ENCODE measurements at regions not wholly inside any gene's neighbourhood (a gene's known extent, or its start where the extent isn't known, plus 50 kb on each side); places are given as distances from the start of the nearest gene placed in this dataset.
A peak's percentile ranks its signal among the peaks of the same experiment; 100 is the strongest.

- Histone ChIP-seq H3K9me3 (ENCODE audit: low read depth) (no peaks in the 10 kb centered on the region), H3K4me3 (no peak overlapping the region), H3K79me2 (no peaks in the 10 kb centered on the region), H3K4me2 (no peak overlapping the region), H3K27ac (no peak overlapping the region), H3K9me2 (replicated peaks; ENCODE audit: insufficient read depth) (no peaks in the 10 kb centered on the region), H3K27me3 (no peaks in the 10 kb centered on the region), H3K36me3 (replicated peaks; ENCODE audit: insufficient read depth, low read depth) (no peaks in the 10 kb centered on the region), H3K4me1 (ENCODE audit: insufficient read depth) (peaks cover 6% of the 10 kb centered on the region), H2AFZ (no peak overlapping the region), H4K20me1 (ENCODE audit: insufficient read depth, poor library complexity, severe bottlenecking) (no peaks in the 10 kb centered on the region)
- no peak for TF ChIP-seq CTCF (IDR thresholded peaks at IDR 0.05; ENCODE audit: poor library complexity)
- no peak for TF ChIP-seq EZH2phosphoT487 (IDR thresholded peaks at IDR 0.05; ENCODE audit: low read depth, severe bottlenecking, unreplicated experiment)
- DNase-seq (ENCODE audit: low spot score): no peak
These were observed 402.6 kb downstream of the TMEM232 start for GRCh38 chr5:110323832-110324231.

- WGBS (ENCODE audit: low lambda C conversion rate, missing lambda C conversion rate): 79% methylated on average over 1 of the region's 1 CpG
- Histone ChIP-seq H3K9me3 (ENCODE audit: low read depth) (no peaks in the 10 kb centered on the region), H2AFZ (no peak overlapping the region), H4K20me1 (ENCODE audit: insufficient read depth, poor library complexity, severe bottlenecking) (no peaks in the 10 kb centered on the region), H3K27me3 (no peaks in the 10 kb centered on the region), H3K36me3 (replicated peaks; ENCODE audit: insufficient read depth, low read depth) (no peaks in the 10 kb centered on the region), H3K79me2 (no peaks in the 10 kb centered on the region), H3K4me2 (no peak overlapping the region), H3K4me1 (ENCODE audit: insufficient read depth) (peaks cover 2% of the 10 kb centered on the region), H3K4me3 (no peak overlapping the region), H3K27ac (no peak overlapping the region), H3K9me2 (replicated peaks; ENCODE audit: insufficient read depth) (no peaks in the 10 kb centered on the region)
- no peak for DNase-seq (ENCODE audit: low spot score)
- TF ChIP-seq EZH2phosphoT487 (IDR thresholded peaks at IDR 0.05; ENCODE audit: low read depth, severe bottlenecking, unreplicated experiment) (no peak), CTCF (IDR thresholded peaks at IDR 0.05; ENCODE audit: poor library complexity) (no peak), EZH2 (IDR thresholded peaks at IDR 0.05; ENCODE audit: borderline replicate concordance) (no peak)
These were observed 401.6 kb downstream of the TMEM232 start for GRCh38 chr5:110324876-110325275.

GRCh38 chr5:110329955-110330525 is 396.4 kb downstream of the TMEM232 start:
- no peaks in the 10 kb centered on the region for H4K20me1 ChIP-seq (ENCODE audit: insufficient read depth, poor library complexity, severe bottlenecking)
- H3K9me2 ChIP-seq (replicated peaks; ENCODE audit: insufficient read depth): no peaks in the 10 kb centered on the region
- H3K4me2 ChIP-seq: no peak overlapping the region
- H3K4me1 ChIP-seq (ENCODE audit: insufficient read depth): no peaks in the 10 kb centered on the region
- no peak overlapping the region for H3K27ac ChIP-seq
- 34% methylated on average over 5 of the region's 5 CpGs for WGBS (ENCODE audit: low lambda C conversion rate, missing lambda C conversion rate)
- DNase-seq (ENCODE audit: low spot score): no peak
- H3K79me2 ChIP-seq: no peaks in the 10 kb centered on the region
- no peak for TF ChIP-seq EZH2 (IDR thresholded peaks at IDR 0.05; ENCODE audit: borderline replicate concordance)
- no peak for TF ChIP-seq CTCF (IDR thresholded peaks at IDR 0.05; ENCODE audit: poor library complexity)
- no peaks in the 10 kb centered on the region for H3K27me3 ChIP-seq
- H3K4me3 ChIP-seq: no peak overlapping the region
- H3K9me3 ChIP-seq (ENCODE audit: low read depth): no peaks in the 10 kb centered on the region
- H2AFZ ChIP-seq: no peak overlapping the region
- H3K36me3 ChIP-seq (replicated peaks; ENCODE audit: insufficient read depth, low read depth): no peaks in the 10 kb centered on the region

DNA sequence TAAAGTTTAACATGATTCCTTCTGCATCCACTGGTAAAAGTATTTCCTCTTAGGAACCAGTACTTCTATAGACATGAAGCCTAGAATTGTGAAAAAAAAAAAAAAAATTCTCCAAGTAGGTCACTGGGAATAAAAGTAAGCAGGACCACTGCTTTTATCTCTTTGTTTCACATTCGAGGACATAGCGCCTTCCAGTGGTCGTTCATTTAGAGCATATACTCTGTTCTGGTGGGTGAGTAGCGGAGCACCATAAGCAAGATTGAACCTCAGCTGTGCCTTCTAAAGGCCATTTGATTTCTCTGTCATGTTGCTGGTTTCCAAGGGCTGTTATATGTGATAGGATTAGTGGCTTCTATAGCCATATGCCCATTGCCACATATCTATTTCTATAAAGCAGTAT is 393.1 kb downstream of the TMEM232 start:
- H3K4me1 ChIP-seq (ENCODE audit: insufficient read depth): no peaks in the 10 kb centered on the region
- H4K20me1 ChIP-seq (ENCODE audit: insufficient read depth, poor library complexity, severe bottlenecking): no peaks in the 10 kb centered on the region
- no peaks in the 10 kb centered on the region for H3K9me2 ChIP-seq (replicated peaks; ENCODE audit: insufficient read depth)
- H2AFZ ChIP-seq: no peak overlapping the region
- H3K4me2 ChIP-seq: no peak overlapping the region
- no peaks in the 10 kb centered on the region for H3K36me3 ChIP-seq (replicated peaks; ENCODE audit: insufficient read depth, low read depth)
- no peaks in the 10 kb centered on the region for H3K9me3 ChIP-seq (ENCODE audit: low read depth)
- H3K79me2 ChIP-seq: no peaks in the 10 kb centered on the region
- no peaks in the 10 kb centered on the region for H3K27me3 ChIP-seq
- WGBS (ENCODE audit: low lambda C conversion rate, missing lambda C conversion rate): 43% methylated on average over 4 of the region's 4 CpGs
- DNase-seq (ENCODE audit: low spot score): peak; percentile 29
- H3K27ac ChIP-seq: no peak overlapping the region
- TF ChIP-seq EZH2 (IDR thresholded peaks at IDR 0.05; ENCODE audit: borderline replicate concordance) (no peak), CTCF (IDR thresholded peaks at IDR 0.05; ENCODE audit: poor library complexity) (peak; percentile 32), EZH2phosphoT487 (IDR thresholded peaks at IDR 0.05; ENCODE audit: low read depth, severe bottlenecking, unreplicated experiment) (no peak)
- H3K4me3 ChIP-seq: no peak overlapping the region

Measured in hepatocyte (in vitro differentiated cells).